ENCODE measurements at regions not wholly inside any gene's neighbourhood (a gene's known extent, or its start where the extent isn't known, plus 50 kb on each side); places are given as distances from the start of the nearest gene placed in this dataset.

GRCh38 chr9:113754739-113755138, 121.4 kb upstream of the ZNF618 start:
- H3K4me2 ChIP-seq = no peak overlapping the region
- H3K79me2 ChIP-seq (ENCODE audit: insufficient read depth) = no peaks in the 10 kb centered on the region
- H3K27ac ChIP-seq (ENCODE audit: low read depth in 2 of 2, low read length in 1 of 2) = no peak overlapping the region
- no peak overlapping the region for H3K9ac ChIP-seq
- H3K36me3 ChIP-seq (replicated peaks in 1 of 2; ENCODE audit: control insufficient read depth in 1 of 2, insufficient read depth in 2 of 2, low read length in 1 of 2) = no peaks in the 10 kb centered on the region
- ChIA-PET CTCF (interaction anchor here (0.6 to 1.6 kb wide), 3 partner anchors 17 to 1298 kb away, joined by 3 to 5 read pairs (median 3); no protein-coding TSS in a partner anchor), POLR2A (no interaction called here)
- H3F3A ChIP-seq (replicated peaks; ENCODE audit: insufficient read depth) = no peaks in the 10 kb centered on the region
- H2AFZ ChIP-seq (ENCODE audit: low read depth) = no peak overlapping the region
- peaks cover 0 to 10% of the 10 kb centered on the region in 2 experiments; a peak in 1 of 4 replicates for H3K4me1 ChIP-seq (ENCODE audit: control insufficient read depth in 1 of 2, insufficient read depth in 2 of 2, low read depth in 1 of 2, low read length in 1 of 2)
- no peaks in the 10 kb centered on the region for H3K9me2 ChIP-seq
- no peak for DNase-seq
- H3K27me3 ChIP-seq (ENCODE audit: insufficient read depth) = no peaks in the 10 kb centered on the region
- no peak for TF ChIP-seq MAX (IDR thresholded peaks at IDR 0.05; ENCODE audit: low read depth)
- no peak for TF ChIP-seq RAD21 (IDR thresholded peaks at IDR 0.05; ENCODE audit: low read length)
- TF ChIP-seq RXRA (IDR thresholded peaks at IDR 0.05; ENCODE audit: borderline replicate concordance, low read depth) = no peak
- no peak for TF ChIP-seq PBX3 (IDR thresholded peaks at IDR 0.05)
- no peak for TF ChIP-seq GABPA (IDR thresholded peaks at IDR 0.05; ENCODE audit: low read depth)
- TF ChIP-seq TAF1 (IDR thresholded peaks at IDR 0.05; ENCODE audit: borderline replicate concordance, low read depth, low read length) = no peak
- no peak for TF ChIP-seq USF1 (IDR thresholded peaks at IDR 0.05; ENCODE audit: borderline replicate concordance, low read depth)
- TF ChIP-seq IRF3 (IDR thresholded peaks at IDR 0.05; ENCODE audit: low read depth, low read length) = no peak
- TF ChIP-seq ZBTB33 (IDR thresholded peaks at IDR 0.05; ENCODE audit: borderline replicate concordance, low read depth) = no peak
- TF ChIP-seq ELF1 (IDR thresholded peaks at IDR 0.05) = no peak
- TF ChIP-seq FOXM1 (IDR thresholded peaks at IDR 0.05; ENCODE audit: low read depth) = no peak
- TF ChIP-seq FOSL2 (IDR thresholded peaks at IDR 0.05; ENCODE audit: borderline replicate concordance, low read depth) = no peak
- H3K4me3 ChIP-seq (ENCODE audit: low read depth in 2 of 2, low read length in 1 of 2) = no peak overlapping the region
- 72% methylated on average over 2 of the region's 2 CpGs for WGBS (ENCODE audit: low lambda C conversion rate)
- H4K20me1 ChIP-seq (ENCODE audit: insufficient read depth) = no peaks in the 10 kb centered on the region
- H3K9me3 ChIP-seq = no peaks in the 10 kb centered on the region

- CTCF ChIA-PET = interaction anchor here (1.6 kb wide), 1 partner anchor 18 kb away, joined by 5 read pairs; no protein-coding TSS in a partner anchor
- no peaks in the 10 kb centered on the region for H3K27me3 ChIP-seq (ENCODE audit: insufficient read depth)
- TF ChIP-seq YY1 (IDR thresholded peaks at IDR 0.05; ENCODE audit: low read depth) (no peak), JUND (IDR thresholded peaks at IDR 0.05) (no peak), ELF1 (IDR thresholded peaks at IDR 0.05) (no peak), REST (IDR thresholded peaks at IDR 0.05; ENCODE audit: low read depth, low read length) (no peak), USF2 (IDR thresholded peaks at IDR 0.05; ENCODE audit: borderline replicate concordance, low read depth, low read length) (no peak), POLR2AphosphoS5 (IDR thresholded peaks at IDR 0.05; ENCODE audit: low read depth, low read length) (no peak), MAX (IDR thresholded peaks at IDR 0.05; ENCODE audit: low read depth) (no peak), FOXJ3 (CRISPR knock-in tag; IDR thresholded peaks at IDR 0.05) (no peak)
Observed at GRCh38 chr9:113755433-113755832, 120.7 kb upstream of the ZNF618 start.

More at GRCh38 chr9:113755433-113755832, 120.7 kb upstream of the ZNF618 start:
- H3K36me3 ChIP-seq (replicated peaks in 1 of 2; ENCODE audit: control insufficient read depth in 1 of 2, insufficient read depth in 2 of 2, low read length in 1 of 2) = no peaks in the 10 kb centered on the region
- no peak overlapping the region for H3K4me2 ChIP-seq
- H3K9me3 ChIP-seq = 0 out of 2 replicates have a peak, but pooled peaks cover 3% of the 10 kb centered on the region
- H3K27ac ChIP-seq (ENCODE audit: low read depth in 2 of 2, low read length in 1 of 2) = no peak overlapping the region
- no peak for DNase-seq
- POLR2A ChIA-PET = no interaction called here
- no peaks in the 10 kb centered on the region for H3K79me2 ChIP-seq (ENCODE audit: insufficient read depth)
- no peaks in the 10 kb centered on the region for H4K20me1 ChIP-seq (ENCODE audit: insufficient read depth)
- no peak overlapping the region for H2AFZ ChIP-seq (ENCODE audit: low read depth)
- H3K4me3 ChIP-seq (ENCODE audit: low read depth in 2 of 2, low read length in 1 of 2) = no peak overlapping the region
- H3F3A ChIP-seq (replicated peaks; ENCODE audit: insufficient read depth) = no peaks in the 10 kb centered on the region
- 48% methylated on average over 4 of the region's 4 CpGs for WGBS (ENCODE audit: low lambda C conversion rate)
- H3K9me2 ChIP-seq = no peaks in the 10 kb centered on the region
- H3K9ac ChIP-seq = no peak overlapping the region
- H3K4me1 ChIP-seq (ENCODE audit: control insufficient read depth in 1 of 2, insufficient read depth in 2 of 2, low read depth in 1 of 2, low read length in 1 of 2) = peaks cover 0 to 10% of the 10 kb centered on the region in 2 experiments; a peak in 1 of 4 replicates
